Mesothelial cell of epicardium (in vitro differentiated cells): ENCODE measurements at regions not wholly inside any gene's neighbourhood (a gene's known extent, or its start where the extent isn't known, plus 50 kb on each side); places are given as distances from the start of the nearest gene placed in this dataset.

Experiments
- DNase-seq, 2 experiments: peaks; one replicate each; pipeline ENCODE4 v3.0.0; 2021; ENCODE audit warnings: low spot score in 2 of 2; ENCODE audit not compliant: unreplicated experiment in 2 of 2
- H3K27ac Mint-ChIP-seq: 2 replicates; pipeline ENCODE4 v1.8.0; 2021; ENCODE audit warnings: mixed read lengths
- H3K27me3 Mint-ChIP-seq: 2 replicates; pipeline ENCODE4 v1.8.0; 2021; ENCODE audit warnings: low read depth, mixed read lengths
- H3K36me3 Mint-ChIP-seq: 2 replicates; pipeline ENCODE4 v1.8.0; 2021; ENCODE audit warnings: mixed read lengths
- H3K4me1 Mint-ChIP-seq: 2 replicates; pipeline ENCODE4 v1.8.0; 2021; ENCODE audit warnings: mixed read lengths
- H3K4me3 Mint-ChIP-seq: 2 replicates; pipeline ENCODE4 v1.8.0; 2021; ENCODE audit warnings: mild to moderate bottlenecking, moderate library complexity, mixed read lengths
- H3K9me3 Mint-ChIP-seq: 2 replicates; pipeline ENCODE4 v1.8.0; 2021; ENCODE audit warnings: mixed read lengths
- TF ChIP-seq, protein P1 (sequence below): fragments of 200-600 bp; sonication (generic); IDR thresholded peaks from one replicate; pipeline ENCODE4 v1.5.0; 2021; ENCODE audit warnings: antibody characterized with exemption; ENCODE audit not compliant: unreplicated experiment

DNA sequence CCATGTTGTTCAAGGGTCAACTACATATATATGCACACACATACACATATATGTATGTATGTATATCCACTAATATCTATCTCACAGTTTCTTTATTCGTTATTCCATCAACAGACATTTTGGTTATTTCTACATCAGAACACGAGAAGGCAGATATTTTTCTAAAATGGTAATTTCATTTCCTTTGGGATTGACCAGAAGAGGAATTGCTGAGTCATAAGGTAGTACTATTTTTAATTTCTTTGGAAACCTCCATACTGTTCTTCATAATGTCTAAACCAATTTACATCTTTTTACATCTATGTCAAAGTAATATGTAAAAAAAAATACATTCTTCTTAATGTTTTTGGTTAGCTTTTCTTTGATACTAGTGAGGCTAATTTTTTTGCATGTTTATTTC is 630.7 kb upstream of the GCFC2 start:
- Mint-ChIP-seq H3K4me1 (no peaks in the 10 kb centered on the region), H3K36me3 (no peaks in the 10 kb centered on the region), H3K27me3 (no peaks in the 10 kb centered on the region), H3K27ac (no peak overlapping the region), H3K4me3 (no peak overlapping the region), H3K9me3 (peaks cover 8% of the 10 kb centered on the region)
- TF ChIP-seq, protein P1, sequence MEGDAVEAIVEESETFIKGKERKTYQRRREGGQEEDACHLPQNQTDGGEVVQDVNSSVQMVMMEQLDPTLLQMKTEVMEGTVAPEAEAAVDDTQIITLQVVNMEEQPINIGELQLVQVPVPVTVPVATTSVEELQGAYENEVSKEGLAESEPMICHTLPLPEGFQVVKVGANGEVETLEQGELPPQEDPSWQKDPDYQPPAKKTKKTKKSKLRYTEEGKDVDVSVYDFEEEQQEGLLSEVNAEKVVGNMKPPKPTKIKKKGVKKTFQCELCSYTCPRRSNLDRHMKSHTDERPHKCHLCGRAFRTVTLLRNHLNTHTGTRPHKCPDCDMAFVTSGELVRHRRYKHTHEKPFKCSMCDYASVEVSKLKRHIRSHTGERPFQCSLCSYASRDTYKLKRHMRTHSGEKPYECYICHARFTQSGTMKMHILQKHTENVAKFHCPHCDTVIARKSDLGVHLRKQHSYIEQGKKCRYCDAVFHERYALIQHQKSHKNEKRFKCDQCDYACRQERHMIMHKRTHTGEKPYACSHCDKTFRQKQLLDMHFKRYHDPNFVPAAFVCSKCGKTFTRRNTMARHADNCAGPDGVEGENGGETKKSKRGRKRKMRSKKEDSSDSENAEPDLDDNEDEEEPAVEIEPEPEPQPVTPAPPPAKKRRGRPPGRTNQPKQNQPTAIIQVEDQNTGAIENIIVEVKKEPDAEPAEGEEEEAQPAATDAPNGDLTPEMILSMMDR: no peak
- no peak for DNase-seq

GRCh38 chr2:76332871-76333270 is 622.2 kb upstream of the GCFC2 start:
- DNase-seq: no peak
- Mint-ChIP-seq H3K27me3 (no peaks in the 10 kb centered on the region), H3K9me3 (peaks cover 31% of the 10 kb centered on the region), H3K4me3 (no peak overlapping the region), H3K36me3 (no peaks in the 10 kb centered on the region), H3K27ac (no peak overlapping the region), H3K4me1 (no peaks in the 10 kb centered on the region)
- TF ChIP-seq, protein P1: no peak

DNA sequence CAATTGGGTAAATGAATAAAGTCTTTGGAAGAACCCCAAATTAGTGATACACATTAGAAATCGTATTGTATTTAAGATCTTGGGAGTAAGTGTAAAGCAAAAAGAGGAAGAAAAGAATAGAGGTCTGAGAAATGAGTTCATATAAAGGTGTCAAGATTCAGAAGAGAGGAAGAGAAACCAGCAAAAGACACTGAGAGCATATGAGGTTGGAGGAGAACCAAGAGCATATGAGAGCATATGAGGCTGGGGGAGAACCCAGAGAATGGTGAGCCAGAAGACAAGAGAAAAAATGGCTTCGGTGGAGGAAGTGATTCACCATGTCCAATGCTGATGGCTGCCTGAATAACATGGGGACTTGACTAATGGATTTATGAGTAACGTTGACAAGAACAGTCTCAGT is 620.1 kb upstream of the GCFC2 start:
- H3K4me3 Mint-ChIP-seq: no peak overlapping the region
- no peak overlapping the region for H3K27ac Mint-ChIP-seq
- H3K36me3 Mint-ChIP-seq: no peaks in the 10 kb centered on the region
- no peaks in the 10 kb centered on the region for H3K4me1 Mint-ChIP-seq
- H3K9me3 Mint-ChIP-seq: peaks cover 22% of the 10 kb centered on the region
- TF ChIP-seq, protein P1: no peak
- H3K27me3 Mint-ChIP-seq: no peaks in the 10 kb centered on the region
- DNase-seq: no peak

DNA sequence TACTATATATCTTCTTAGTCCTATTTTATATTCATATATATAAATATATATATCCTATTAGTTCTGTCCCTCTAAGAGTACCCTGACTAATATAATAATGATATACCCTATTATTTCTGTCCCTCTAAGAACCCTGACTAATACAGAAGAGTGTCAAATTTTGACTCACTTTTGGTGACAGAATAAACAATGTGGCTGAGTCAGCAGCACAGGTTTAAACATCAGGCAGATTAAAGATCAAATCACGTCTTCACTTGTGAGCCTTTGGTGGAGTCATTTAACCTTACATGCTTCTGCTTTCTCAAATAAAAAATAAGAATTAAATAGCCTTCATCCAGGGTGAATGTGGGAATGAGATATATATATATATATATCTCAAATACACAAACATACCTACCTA is 615.9 kb upstream of the GCFC2 start:
- H3K27ac Mint-ChIP-seq: no peak overlapping the region
- DNase-seq: no peak
- H3K4me3 Mint-ChIP-seq: no peak overlapping the region
- H3K27me3 Mint-ChIP-seq: no peaks in the 10 kb centered on the region
- TF ChIP-seq, protein P1: no peak
- no peaks in the 10 kb centered on the region for H3K4me1 Mint-ChIP-seq
- no peaks in the 10 kb centered on the region for H3K9me3 Mint-ChIP-seq
- H3K36me3 Mint-ChIP-seq: no peaks in the 10 kb centered on the region

- Mint-ChIP-seq H3K36me3 (no peaks in the 10 kb centered on the region), H3K27me3 (no peaks in the 10 kb centered on the region), H3K4me3 (no peak overlapping the region), H3K27ac (no peak overlapping the region), H3K9me3 (peaks cover 5% of the 10 kb centered on the region), H3K4me1 (no peaks in the 10 kb centered on the region)
- TF ChIP-seq, protein P1: no peak
- no peak for DNase-seq
Observed at GRCh38 chr2:76323381-76323780, 612.7 kb upstream of the GCFC2 start.

DNA sequence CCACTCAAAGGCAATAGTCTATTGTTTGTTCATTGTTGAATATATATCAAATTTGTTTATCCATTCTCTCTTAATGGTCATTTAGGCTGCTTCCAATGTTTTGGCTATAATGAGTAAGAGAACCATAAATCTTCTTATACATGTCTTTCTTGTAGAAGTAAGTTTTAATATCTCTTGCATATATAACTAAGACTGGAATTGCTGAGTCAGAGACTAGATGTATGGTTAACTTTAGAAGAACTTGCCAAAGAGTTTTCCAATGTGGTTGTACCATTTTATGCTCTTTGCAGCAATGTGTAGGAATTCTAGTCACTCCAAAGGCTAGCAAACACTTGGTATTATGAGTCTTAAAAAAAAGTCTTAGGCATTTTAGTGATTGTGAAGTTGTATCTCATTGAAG is 610.0 kb upstream of the GCFC2 start:
- H3K9me3 Mint-ChIP-seq: peaks cover 5% of the 10 kb centered on the region
- TF ChIP-seq, protein P1: no peak
- no peaks in the 10 kb centered on the region for H3K36me3 Mint-ChIP-seq
- H3K4me1 Mint-ChIP-seq: no peaks in the 10 kb centered on the region
- H3K27me3 Mint-ChIP-seq: no peaks in the 10 kb centered on the region
- no peak overlapping the region for H3K27ac Mint-ChIP-seq
- H3K4me3 Mint-ChIP-seq: no peak overlapping the region
- DNase-seq: no peak
